ENCODE measurements at regions not wholly inside any gene's neighbourhood (a gene's known extent, or its start where the extent isn't known, plus 50 kb on each side); places are given as distances from the start of the nearest gene placed in this dataset.

DNA sequence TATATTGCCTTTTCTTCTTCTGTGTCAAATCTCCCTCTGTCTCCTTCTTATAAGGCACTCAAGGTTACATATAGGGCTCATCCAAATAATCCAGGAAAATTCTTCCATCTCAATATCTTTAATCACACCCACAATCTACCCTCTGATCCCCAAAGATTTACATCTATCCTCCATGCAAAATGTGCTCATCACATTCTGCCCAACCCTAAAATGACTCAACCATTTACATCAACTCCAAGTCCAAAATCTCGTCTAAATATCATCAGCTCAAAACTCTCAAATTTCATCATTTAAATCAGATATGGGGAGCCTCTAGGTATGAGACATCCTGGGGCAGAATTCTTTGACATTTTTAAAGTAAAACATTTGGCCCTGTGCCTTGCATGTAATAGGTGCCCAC, 1349.8 kb downstream of the SUCLG1 start:
- Histone ChIP-seq H3K27ac (ENCODE audit: extremely low read depth, low read depth, low read length) (no peak overlapping the region), H3K9me1 (ENCODE audit: control insufficient read depth, insufficient read depth, low read length) (no peaks in the 10 kb centered on the region), H3K79me2 (ENCODE audit: control insufficient read depth, insufficient read depth, low read length) (no peaks in the 10 kb centered on the region), H3K4me2 (ENCODE audit: insufficient read depth, low read length) (no peak overlapping the region), H3K4me3 (no peak overlapping the region), H3K36me3 (ENCODE audit: control insufficient read depth, insufficient read depth, low read length) (no peaks in the 10 kb centered on the region), H3K9ac (ENCODE audit: insufficient read depth in 1 of 2, low read depth in 2 of 2, low read length in 2 of 2) (no peak overlapping the region), H4K20me1 (replicated peaks; ENCODE audit: control insufficient read depth, insufficient read depth, low read length) (no peaks in the 10 kb centered on the region), H3K4me1 (replicated peaks in 1 of 2; ENCODE audit: control insufficient read depth in 2 of 2, insufficient read depth in 2 of 2, low read length in 2 of 2) (no peaks in the 10 kb centered on the region), H3K27me3 (ENCODE audit: control insufficient read depth in 2 of 2, insufficient read depth in 2 of 2, low read length in 2 of 2) (no peaks in the 10 kb centered on the region), H3K9me3 (replicated peaks; ENCODE audit: control insufficient read depth, insufficient read depth, low read depth, low read length) (peaks cover 3% of the 10 kb centered on the region; the same call in 1 of the 2 replicates), H2AFZ (ENCODE audit: low read depth, low read length) (no peak overlapping the region)
- CTCF ChIA-PET (ENCODE audit: low intra/inter-chr PET ratio) = no interaction called here
- POLR2A ChIA-PET = no interaction called here
- ATAC-seq (no peak), DNase-seq (ENCODE audit: extremely low read depth in 1 of 4, low spot score in 3 of 4) (no peak), FAIRE-seq (no peak)
- WGBS (ENCODE audit: insufficient coverage, low coverage, missing lambda C conversion rate) = 0% methylated on average over 1 of the region's 1 CpG
- intact Hi-C loops (cut with micrococcal nuclease) = no loop called here
- BruUV-seq (replicated peaks) = no TSS peak
- in situ Hi-C loops (cut with MboI) = no loop called here
- TF ChIP-seq, protein P1, sequence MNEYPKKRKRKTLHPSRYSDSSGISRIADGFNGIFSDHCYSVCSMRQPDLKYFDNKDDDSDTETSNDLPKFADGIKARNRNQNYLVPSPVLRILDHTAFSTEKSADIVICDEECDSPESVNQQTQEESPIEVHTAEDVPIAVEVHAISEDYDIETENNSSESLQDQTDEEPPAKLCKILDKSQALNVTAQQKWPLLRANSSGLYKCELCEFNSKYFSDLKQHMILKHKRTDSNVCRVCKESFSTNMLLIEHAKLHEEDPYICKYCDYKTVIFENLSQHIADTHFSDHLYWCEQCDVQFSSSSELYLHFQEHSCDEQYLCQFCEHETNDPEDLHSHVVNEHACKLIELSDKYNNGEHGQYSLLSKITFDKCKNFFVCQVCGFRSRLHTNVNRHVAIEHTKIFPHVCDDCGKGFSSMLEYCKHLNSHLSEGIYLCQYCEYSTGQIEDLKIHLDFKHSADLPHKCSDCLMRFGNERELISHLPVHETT (CRISPR knock-in tag; conservative IDR thresholded peaks at IDR 0.05 in 1 of 2, IDR thresholded peaks at IDR 0.05 in 1 of 2) = no peak
- TF ChIP-seq, protein P2, sequence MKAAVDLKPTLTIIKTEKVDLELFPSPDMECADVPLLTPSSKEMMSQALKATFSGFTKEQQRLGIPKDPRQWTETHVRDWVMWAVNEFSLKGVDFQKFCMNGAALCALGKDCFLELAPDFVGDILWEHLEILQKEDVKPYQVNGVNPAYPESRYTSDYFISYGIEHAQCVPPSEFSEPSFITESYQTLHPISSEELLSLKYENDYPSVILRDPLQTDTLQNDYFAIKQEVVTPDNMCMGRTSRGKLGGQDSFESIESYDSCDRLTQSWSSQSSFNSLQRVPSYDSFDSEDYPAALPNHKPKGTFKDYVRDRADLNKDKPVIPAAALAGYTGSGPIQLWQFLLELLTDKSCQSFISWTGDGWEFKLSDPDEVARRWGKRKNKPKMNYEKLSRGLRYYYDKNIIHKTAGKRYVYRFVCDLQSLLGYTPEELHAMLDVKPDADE (conservative IDR thresholded peaks at IDR 0.05; ENCODE audit: control insufficient read depth, low read depth, low read length) = no peak
- TF ChIP-seq CBX3 (IDR thresholded peaks at IDR 0.05; ENCODE audit: borderline replicate concordance in 1 of 2, low read length in 2 of 2) = no peak
